ENCODE measurements at regions not wholly inside any gene's neighbourhood (a gene's known extent, or its start where the extent isn't known, plus 50 kb on each side); places are given as distances from the start of the nearest gene placed in this dataset.

DNA sequence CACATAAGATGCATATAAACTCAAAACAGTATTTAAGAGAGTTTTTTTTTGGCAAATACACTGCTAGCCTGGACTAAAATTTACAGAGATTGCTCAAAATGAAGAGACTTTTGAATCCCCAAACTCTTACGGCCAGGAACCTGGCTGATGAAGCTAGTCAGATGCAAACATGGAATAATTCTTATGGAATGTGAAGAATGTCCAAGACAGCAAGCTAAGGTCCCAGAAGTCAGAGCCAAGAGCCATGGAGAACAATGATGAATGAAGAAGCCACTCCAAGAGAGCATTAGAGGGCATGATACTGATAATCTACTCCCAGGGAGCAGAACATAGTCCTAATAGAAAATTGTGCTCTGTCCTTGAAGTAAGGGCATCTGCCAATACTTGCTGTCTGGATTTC is 705.5 kb downstream of the DIPK2A start:
- H3K4me1 Mint-ChIP-seq, result peaks cover 3% of the 10 kb centered on the region; the same call in 1 of the 3 replicates
- no peak for ATAC-seq
- Histone ChIP-seq H4K20me1 (replicated peaks; ENCODE audit: insufficient read depth) (no peaks in the 10 kb centered on the region), H3F3A (replicated peaks; ENCODE audit: low read depth) (no peaks in the 10 kb centered on the region), H3K27me3 (ENCODE audit: insufficient read depth) (no peaks in the 10 kb centered on the region), H3K79me2 (replicated peaks; ENCODE audit: insufficient read depth) (no peaks in the 10 kb centered on the region), H3K4me1 (ENCODE audit: insufficient read depth) (peaks cover 11% of the 10 kb centered on the region; the same call in 1 of the 2 replicates), H3K4me3 (no peak overlapping the region), H3K9me2 (ENCODE audit: insufficient read depth) (peaks cover 6% of the 10 kb centered on the region), H3K27ac (ENCODE audit: low read depth) (no peak overlapping the region), H3K4me2 (no peak overlapping the region), H2AFZ (no peak overlapping the region), H3K36me3 (ENCODE audit: insufficient read depth) (no peaks in the 10 kb centered on the region)
- H3K4me3 Mint-ChIP-seq, result no peak overlapping the region
- no peak for TF ChIP-seq ZNF114 (CRISPR knock-in tag; IDR thresholded peaks at IDR 0.05)
- TF ChIP-seq EZH2phosphoT487 (IDR thresholded peaks at IDR 0.05; ENCODE audit: unreplicated experiment), result no peak
- TF ChIP-seq, protein P1, sequence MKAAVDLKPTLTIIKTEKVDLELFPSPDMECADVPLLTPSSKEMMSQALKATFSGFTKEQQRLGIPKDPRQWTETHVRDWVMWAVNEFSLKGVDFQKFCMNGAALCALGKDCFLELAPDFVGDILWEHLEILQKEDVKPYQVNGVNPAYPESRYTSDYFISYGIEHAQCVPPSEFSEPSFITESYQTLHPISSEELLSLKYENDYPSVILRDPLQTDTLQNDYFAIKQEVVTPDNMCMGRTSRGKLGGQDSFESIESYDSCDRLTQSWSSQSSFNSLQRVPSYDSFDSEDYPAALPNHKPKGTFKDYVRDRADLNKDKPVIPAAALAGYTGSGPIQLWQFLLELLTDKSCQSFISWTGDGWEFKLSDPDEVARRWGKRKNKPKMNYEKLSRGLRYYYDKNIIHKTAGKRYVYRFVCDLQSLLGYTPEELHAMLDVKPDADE (IDR thresholded peaks at IDR 0.05), result no peak
- no peak for TF ChIP-seq EZH2 (IDR thresholded peaks at IDR 0.05; ENCODE audit: low read depth, unreplicated experiment)
- TF ChIP-seq, protein P2, sequence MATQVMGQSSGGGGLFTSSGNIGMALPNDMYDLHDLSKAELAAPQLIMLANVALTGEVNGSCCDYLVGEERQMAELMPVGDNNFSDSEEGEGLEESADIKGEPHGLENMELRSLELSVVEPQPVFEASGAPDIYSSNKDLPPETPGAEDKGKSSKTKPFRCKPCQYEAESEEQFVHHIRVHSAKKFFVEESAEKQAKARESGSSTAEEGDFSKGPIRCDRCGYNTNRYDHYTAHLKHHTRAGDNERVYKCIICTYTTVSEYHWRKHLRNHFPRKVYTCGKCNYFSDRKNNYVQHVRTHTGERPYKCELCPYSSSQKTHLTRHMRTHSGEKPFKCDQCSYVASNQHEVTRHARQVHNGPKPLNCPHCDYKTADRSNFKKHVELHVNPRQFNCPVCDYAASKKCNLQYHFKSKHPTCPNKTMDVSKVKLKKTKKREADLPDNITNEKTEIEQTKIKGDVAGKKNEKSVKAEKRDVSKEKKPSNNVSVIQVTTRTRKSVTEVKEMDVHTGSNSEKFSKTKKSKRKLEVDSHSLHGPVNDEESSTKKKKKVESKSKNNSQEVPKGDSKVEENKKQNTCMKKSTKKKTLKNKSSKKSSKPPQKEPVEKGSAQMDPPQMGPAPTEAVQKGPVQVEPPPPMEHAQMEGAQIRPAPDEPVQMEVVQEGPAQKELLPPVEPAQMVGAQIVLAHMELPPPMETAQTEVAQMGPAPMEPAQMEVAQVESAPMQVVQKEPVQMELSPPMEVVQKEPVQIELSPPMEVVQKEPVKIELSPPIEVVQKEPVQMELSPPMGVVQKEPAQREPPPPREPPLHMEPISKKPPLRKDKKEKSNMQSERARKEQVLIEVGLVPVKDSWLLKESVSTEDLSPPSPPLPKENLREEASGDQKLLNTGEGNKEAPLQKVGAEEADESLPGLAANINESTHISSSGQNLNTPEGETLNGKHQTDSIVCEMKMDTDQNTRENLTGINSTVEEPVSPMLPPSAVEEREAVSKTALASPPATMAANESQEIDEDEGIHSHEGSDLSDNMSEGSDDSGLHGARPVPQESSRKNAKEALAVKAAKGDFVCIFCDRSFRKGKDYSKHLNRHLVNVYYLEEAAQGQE (IDR thresholded peaks at IDR 0.05; ENCODE audit: unreplicated experiment), result no peak
- no peak for TF ChIP-seq CREB1 (CRISPR knock-in tag; IDR thresholded peaks at IDR 0.05; ENCODE audit: low read depth)
- no peak for TF ChIP-seq POLR2AphosphoS5 (IDR thresholded peaks at IDR 0.05; ENCODE audit: low read depth)
- no peak for TF ChIP-seq STAT1 (IDR thresholded peaks at IDR 0.05; ENCODE audit: unreplicated experiment)
- no peak for TF ChIP-seq JUNB (IDR thresholded peaks at IDR 0.05; ENCODE audit: unreplicated experiment)
- TF ChIP-seq ZNF331 (CRISPR knock-in tag; IDR thresholded peaks at IDR 0.05; ENCODE audit: low read depth), result no peak
- TF ChIP-seq, protein P3, sequence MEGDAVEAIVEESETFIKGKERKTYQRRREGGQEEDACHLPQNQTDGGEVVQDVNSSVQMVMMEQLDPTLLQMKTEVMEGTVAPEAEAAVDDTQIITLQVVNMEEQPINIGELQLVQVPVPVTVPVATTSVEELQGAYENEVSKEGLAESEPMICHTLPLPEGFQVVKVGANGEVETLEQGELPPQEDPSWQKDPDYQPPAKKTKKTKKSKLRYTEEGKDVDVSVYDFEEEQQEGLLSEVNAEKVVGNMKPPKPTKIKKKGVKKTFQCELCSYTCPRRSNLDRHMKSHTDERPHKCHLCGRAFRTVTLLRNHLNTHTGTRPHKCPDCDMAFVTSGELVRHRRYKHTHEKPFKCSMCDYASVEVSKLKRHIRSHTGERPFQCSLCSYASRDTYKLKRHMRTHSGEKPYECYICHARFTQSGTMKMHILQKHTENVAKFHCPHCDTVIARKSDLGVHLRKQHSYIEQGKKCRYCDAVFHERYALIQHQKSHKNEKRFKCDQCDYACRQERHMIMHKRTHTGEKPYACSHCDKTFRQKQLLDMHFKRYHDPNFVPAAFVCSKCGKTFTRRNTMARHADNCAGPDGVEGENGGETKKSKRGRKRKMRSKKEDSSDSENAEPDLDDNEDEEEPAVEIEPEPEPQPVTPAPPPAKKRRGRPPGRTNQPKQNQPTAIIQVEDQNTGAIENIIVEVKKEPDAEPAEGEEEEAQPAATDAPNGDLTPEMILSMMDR (conservative IDR thresholded peaks at IDR 0.05; ENCODE audit: low read depth in 2 of 2), result no peak
- TF ChIP-seq, protein P4, sequence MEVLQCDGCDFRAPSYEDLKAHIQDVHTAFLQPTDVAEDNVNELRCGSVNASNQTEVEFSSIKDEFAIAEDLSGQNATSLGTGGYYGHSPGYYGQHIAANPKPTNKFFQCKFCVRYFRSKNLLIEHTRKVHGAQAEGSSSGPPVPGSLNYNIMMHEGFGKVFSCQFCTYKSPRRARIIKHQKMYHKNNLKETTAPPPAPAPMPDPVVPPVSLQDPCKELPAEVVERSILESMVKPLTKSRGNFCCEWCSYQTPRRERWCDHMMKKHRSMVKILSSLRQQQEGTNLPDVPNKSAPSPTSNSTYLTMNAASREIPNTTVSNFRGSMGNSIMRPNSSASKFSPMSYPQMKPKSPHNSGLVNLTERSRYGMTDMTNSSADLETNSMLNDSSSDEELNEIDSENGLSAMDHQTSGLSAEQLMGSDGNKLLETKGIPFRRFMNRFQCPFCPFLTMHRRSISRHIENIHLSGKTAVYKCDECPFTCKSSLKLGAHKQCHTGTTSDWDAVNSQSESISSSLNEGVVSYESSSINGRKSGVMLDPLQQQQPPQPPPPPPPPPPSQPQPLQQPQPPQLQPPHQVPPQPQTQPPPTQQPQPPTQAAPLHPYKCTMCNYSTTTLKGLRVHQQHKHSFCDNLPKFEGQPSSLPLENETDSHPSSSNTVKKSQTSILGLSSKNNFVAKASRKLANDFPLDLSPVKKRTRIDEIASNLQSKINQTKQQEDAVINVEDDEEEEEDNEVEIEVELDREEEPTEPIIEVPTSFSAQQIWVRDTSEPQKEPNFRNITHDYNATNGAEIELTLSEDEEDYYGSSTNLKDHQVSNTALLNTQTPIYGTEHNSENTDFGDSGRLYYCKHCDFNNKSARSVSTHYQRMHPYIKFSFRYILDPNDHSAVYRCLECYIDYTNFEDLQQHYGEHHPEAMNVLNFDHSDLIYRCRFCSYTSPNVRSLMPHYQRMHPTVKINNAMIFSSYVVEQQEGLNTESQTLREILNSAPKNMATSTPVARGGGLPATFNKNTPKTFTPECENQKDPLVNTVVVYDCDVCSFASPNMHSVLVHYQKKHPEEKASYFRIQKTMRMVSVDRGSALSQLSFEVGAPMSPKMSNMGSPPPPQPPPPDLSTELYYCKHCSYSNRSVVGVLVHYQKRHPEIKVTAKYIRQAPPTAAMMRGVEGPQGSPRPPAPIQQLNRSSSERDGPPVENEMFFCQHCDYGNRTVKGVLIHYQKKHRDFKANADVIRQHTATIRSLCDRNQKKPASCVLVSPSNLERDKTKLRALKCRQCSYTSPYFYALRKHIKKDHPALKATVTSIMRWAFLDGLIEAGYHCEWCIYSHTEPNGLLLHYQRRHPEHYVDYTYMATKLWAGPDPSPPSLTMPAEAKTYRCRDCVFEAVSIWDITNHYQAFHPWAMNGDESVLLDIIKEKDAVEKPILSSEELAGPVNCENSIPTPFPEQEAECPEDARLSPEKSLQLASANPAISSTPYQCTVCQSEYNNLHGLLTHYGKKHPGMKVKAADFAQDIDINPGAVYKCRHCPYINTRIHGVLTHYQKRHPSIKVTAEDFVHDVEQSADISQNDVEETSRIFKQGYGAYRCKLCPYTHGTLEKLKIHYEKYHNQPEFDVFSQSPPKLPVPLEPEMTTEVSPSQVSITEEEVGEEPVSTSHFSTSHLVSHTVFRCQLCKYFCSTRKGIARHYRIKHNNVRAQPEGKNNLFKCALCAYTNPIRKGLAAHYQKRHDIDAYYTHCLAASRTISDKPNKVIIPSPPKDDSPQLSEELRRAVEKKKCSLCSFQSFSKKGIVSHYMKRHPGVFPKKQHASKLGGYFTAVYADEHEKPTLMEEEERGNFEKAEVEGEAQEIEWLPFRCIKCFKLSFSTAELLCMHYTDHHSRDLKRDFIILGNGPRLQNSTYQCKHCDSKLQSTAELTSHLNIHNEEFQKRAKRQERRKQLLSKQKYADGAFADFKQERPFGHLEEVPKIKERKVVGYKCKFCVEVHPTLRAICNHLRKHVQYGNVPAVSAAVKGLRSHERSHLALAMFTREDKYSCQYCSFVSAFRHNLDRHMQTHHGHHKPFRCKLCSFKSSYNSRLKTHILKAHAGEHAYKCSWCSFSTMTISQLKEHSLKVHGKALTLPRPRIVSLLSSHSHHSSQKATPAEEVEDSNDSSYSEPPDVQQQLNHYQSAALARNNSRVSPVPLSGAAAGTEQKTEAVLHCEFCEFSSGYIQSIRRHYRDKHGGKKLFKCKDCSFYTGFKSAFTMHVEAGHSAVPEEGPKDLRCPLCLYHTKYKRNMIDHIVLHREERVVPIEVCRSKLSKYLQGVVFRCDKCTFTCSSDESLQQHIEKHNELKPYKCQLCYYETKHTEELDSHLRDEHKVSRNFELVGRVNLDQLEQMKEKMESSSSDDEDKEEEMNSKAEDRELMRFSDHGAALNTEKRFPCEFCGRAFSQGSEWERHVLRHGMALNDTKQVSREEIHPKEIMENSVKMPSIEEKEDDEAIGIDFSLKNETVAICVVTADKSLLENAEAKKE (CRISPR knock-in tag; IDR thresholded peaks at IDR 0.05), result no peak
- no peak for TF ChIP-seq NANOG (IDR thresholded peaks at IDR 0.05; ENCODE audit: borderline replicate concordance)
- H3K27ac Mint-ChIP-seq, result no peak overlapping the region
- DNase-seq (ENCODE audit: low spot score), result no peak
- no peaks in the 10 kb centered on the region for H3K36me3 Mint-ChIP-seq (ENCODE audit: low read depth)
- no peaks in the 10 kb centered on the region for H3K9me3 Mint-ChIP-seq
- H3K27me3 Mint-ChIP-seq (ENCODE audit: insufficient read depth, low read depth, poor library complexity), result no peaks in the 10 kb centered on the region
